A172 (cell line): ENCODE measurements at regions not wholly inside any gene's neighbourhood (a gene's known extent, or its start where the extent isn't known, plus 50 kb on each side); places are given as distances from the start of the nearest gene placed in this dataset.
A peak's percentile ranks its signal among the peaks of the same experiment; 100 is the strongest.

Source experiments
- DNase-seq: peaks from one replicate; pipeline ENCODE4 v3.0.0-alpha.2; 2015; ENCODE audit warnings: low spot score

- DNase-seq, result no peak
Observed at GRCh38 chrY:12559007-12559406, 142.0 kb upstream of the USP9Y start.

- DNase-seq, result no peak
Observed at GRCh38 chrY:12576278-12576677, 124.8 kb upstream of the USP9Y start.

GRCh38 chrY:12593532-12594216 lies 107.4 kb upstream of the USP9Y start:
- no peak for DNase-seq

- DNase-seq, result no peak
Observed at GRCh38 chrY:12598783-12599182, 102.2 kb upstream of the USP9Y start.

GRCh38 chrY:12605426-12605825 lies 95.6 kb upstream of the USP9Y start:
- no peak for DNase-seq

- DNase-seq, result no peak
Observed at GRCh38 chrY:12610861-12611260, 90.2 kb upstream of the USP9Y start.

GRCh38 chrY:12615733-12616446 lies 85.1 kb upstream of the USP9Y start:
- DNase-seq, result no peak

- peak; percentile 34 for DNase-seq
Observed at GRCh38 chrY:12621454-12622081, 79.5 kb upstream of the USP9Y start.

GRCh38 chrY:12623204-12623603 lies 77.8 kb upstream of the USP9Y start:
- DNase-seq, result no peak

- peak; percentile 65 for DNase-seq
Observed at GRCh38 chrY:12642986-12643385, 58.0 kb upstream of the USP9Y start.

GRCh38 chrY:12643693-12644348 lies 57.2 kb upstream of the USP9Y start:
- DNase-seq, result peak; percentile 57

GRCh38 chrY:12651095-12651494 lies 49.9 kb upstream of the USP9Y start:
- no peak for DNase-seq
